Loucy (cell line): ENCODE measurements at regions not wholly inside any gene's neighbourhood (a gene's known extent, or its start where the extent isn't known, plus 50 kb on each side); places are given as distances from the start of the nearest gene placed in this dataset.

Source experiments
- EZH2phosphoT487 ChIP-seq: fragments of 200-600 bp; IDR thresholded peaks from 2 replicates; pipeline ENCODE4 v1.6.1; 2018; ENCODE audit warnings: antibody characterized with exemption, mild to moderate bottlenecking, moderate library complexity, borderline replicate concordance
- TF ChIP-seq, protein P1 (sequence below): fragments of 200-600 bp; sonication (generic); conservative IDR thresholded peaks from 2 replicates; pipeline ENCODE4 v1.5.1; 2014; ENCODE audit warnings: mild to moderate bottlenecking, antibody characterized with exemption, low read length

DNA sequence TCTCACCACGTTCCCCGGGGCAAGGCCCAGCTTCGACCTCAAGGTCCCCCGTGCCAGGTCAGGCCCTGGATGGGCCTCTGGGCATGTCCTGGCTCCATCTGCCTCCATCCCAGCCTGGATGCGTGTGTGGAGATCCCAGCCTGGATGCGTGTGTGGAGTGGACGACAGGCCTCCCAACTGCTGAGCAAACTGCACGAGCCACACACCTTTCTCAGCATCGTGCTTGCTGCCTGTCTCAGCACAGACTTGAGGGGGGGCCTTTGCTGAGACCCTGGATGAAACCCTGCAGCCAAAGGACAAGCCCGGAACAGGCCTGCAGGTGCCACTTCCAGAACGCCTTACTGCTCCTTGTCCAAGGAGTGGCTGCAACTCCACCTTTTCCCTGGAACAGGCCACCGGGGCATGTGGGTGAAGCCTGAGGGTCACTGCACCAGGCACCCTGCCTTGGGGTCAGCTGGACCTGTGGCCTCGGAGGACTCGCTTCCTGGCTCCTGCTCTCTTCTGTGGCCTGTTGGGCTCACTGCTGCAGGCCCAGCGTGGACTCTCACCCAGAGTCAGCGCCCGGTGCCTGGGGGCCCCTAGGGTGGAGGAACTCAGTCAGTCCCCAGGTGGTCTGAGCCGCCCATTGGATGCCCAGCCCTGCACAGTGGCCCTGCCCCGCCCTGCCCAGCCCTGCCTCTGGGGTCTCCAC, 176.0 kb downstream of the KIF26A start:
- TF ChIP-seq, protein P1, sequence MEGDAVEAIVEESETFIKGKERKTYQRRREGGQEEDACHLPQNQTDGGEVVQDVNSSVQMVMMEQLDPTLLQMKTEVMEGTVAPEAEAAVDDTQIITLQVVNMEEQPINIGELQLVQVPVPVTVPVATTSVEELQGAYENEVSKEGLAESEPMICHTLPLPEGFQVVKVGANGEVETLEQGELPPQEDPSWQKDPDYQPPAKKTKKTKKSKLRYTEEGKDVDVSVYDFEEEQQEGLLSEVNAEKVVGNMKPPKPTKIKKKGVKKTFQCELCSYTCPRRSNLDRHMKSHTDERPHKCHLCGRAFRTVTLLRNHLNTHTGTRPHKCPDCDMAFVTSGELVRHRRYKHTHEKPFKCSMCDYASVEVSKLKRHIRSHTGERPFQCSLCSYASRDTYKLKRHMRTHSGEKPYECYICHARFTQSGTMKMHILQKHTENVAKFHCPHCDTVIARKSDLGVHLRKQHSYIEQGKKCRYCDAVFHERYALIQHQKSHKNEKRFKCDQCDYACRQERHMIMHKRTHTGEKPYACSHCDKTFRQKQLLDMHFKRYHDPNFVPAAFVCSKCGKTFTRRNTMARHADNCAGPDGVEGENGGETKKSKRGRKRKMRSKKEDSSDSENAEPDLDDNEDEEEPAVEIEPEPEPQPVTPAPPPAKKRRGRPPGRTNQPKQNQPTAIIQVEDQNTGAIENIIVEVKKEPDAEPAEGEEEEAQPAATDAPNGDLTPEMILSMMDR, result no peak
- no peak for TF ChIP-seq EZH2phosphoT487
